ENCODE measurements at regions not wholly inside any gene's neighbourhood (a gene's known extent, or its start where the extent isn't known, plus 50 kb on each side); places are given as distances from the start of the nearest gene placed in this dataset.
"Not testable (repeated sequence)": the region's sequence is repeated elsewhere in the genome, so short reads cannot be mapped to it uniquely, and the experiment has no call there.

GRCh38 chr6:82419132-82419581 is 55.5 kb downstream of the TPBG start:
- Mint-ChIP-seq H3K4me1 (no peaks in the 10 kb centered on the region), H3K36me3 (no peaks in the 10 kb centered on the region), H3K27ac (no peak overlapping the region), H3K27me3 (no peaks in the 10 kb centered on the region), H3K9me3 (no peaks in the 10 kb centered on the region), H3K4me3 (no peak overlapping the region)
- ATAC-seq: no peak

DNA sequence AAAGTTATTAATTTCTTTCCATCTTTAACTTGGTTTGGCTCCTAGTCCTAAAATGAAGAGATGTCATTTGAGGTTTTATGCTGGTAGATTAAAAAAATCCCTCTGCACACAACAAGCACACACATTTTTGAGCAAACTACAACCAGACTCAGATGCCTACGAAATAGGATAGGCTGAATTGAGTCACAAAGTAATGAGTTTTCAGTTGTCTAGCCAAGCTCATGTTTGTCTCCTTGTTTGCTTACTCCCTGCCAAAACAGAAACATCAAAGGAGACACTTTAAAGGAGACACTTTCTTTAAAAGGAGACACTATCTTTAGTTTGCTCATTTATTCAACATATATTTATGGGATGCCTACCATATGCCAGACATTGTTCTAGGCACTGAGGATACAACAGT is 56.2 kb downstream of the TPBG start:
- H3K9me3 Mint-ChIP-seq: no peaks in the 10 kb centered on the region
- H3K27ac Mint-ChIP-seq: no peak overlapping the region
- H3K36me3 Mint-ChIP-seq: no peaks in the 10 kb centered on the region
- H3K4me1 Mint-ChIP-seq: no peaks in the 10 kb centered on the region
- no peak for ATAC-seq
- no peaks in the 10 kb centered on the region for H3K27me3 Mint-ChIP-seq
- H3K4me3 Mint-ChIP-seq: no peak overlapping the region

- H3K27me3 Mint-ChIP-seq: no peaks in the 10 kb centered on the region
- ATAC-seq: no peak
- no peak overlapping the region for H3K4me3 Mint-ChIP-seq
- no peaks in the 10 kb centered on the region for H3K9me3 Mint-ChIP-seq
- H3K4me1 Mint-ChIP-seq: no peaks in the 10 kb centered on the region
- H3K27ac Mint-ChIP-seq: no peak overlapping the region
- no peaks in the 10 kb centered on the region for H3K36me3 Mint-ChIP-seq
Observed at GRCh38 chr6:82430611-82431010, 67.0 kb downstream of the TPBG start.

- Mint-ChIP-seq H3K9me3 (no peaks in the 10 kb centered on the region), H3K4me1 (no peaks in the 10 kb centered on the region), H3K27me3 (no peaks in the 10 kb centered on the region), H3K4me3 (no peak overlapping the region), H3K27ac (no peak overlapping the region), H3K36me3 (no peaks in the 10 kb centered on the region)
- no peak for ATAC-seq
Observed at GRCh38 chr6:82436740-82437139, 73.1 kb downstream of the TPBG start.

DNA sequence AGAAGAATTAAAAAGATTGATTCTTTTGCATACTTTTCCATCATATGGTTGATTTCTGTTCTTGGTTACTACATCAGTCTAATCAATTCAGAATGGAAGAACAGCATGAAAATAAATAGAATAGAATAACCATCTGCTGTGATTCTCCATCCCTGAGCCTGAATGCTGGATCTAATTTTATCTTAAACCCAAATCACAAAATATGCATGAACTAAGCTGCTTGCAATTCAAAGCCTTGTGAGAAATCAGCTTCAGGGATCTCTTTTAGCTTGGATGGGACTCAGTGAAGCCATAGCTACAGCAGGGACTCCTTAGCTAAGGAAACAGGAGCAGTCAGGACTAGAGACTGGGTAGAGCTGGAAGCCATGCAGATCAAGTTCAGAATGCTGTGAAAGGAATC is 74.1 kb downstream of the TPBG start:
- ATAC-seq: no peak
- Mint-ChIP-seq H3K27me3 (no peaks in the 10 kb centered on the region), H3K4me1 (no peaks in the 10 kb centered on the region), H3K4me3 (no peak overlapping the region), H3K27ac (no peak overlapping the region), H3K36me3 (no peaks in the 10 kb centered on the region), H3K9me3 (no peaks in the 10 kb centered on the region)

- Mint-ChIP-seq H3K27me3 (no peaks in the 10 kb centered on the region), H3K9me3 (peaks cover 2% of the 10 kb centered on the region)
Observed at GRCh38 chr6:82441047-82441855, 77.6 kb downstream of the TPBG start.

DNA sequence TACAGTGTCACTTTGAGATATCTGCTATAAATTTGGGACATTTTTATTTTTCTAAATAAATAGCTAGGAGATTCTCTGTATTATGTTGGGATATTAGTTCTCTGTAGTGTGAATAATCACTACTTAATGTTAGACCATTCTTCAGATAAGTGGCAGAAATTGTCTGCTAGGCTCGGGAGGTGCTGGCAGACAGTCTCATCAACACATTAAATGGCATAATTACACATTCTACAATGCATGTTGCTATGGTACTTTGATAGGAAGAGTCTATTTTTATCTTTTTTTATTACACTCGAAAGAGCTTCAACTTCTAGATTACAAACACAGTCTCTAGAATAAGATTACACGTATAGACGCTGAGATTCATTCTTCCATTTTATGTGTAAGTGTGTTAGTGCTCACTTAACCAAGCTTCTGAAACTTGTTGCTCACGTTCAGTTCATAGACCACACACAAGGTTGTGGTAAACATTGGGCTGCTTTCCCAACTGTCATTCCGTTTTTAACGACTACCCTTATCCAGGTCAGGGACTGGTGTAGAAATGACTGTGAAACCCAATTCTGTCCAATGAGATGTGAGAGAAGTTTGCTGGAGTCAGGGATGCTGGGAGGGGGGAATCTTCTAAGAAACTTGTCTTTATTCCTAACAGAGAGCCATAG is 78.6 kb downstream of the TPBG start:
- H3K4me3 Mint-ChIP-seq: no peak overlapping the region
- H3K36me3 Mint-ChIP-seq: no peaks in the 10 kb centered on the region
- peaks cover 2% of the 10 kb centered on the region for H3K9me3 Mint-ChIP-seq
- ATAC-seq: no peak
- no peaks in the 10 kb centered on the region for H3K4me1 Mint-ChIP-seq
- no peak overlapping the region for H3K27ac Mint-ChIP-seq
- H3K27me3 Mint-ChIP-seq: no peaks in the 10 kb centered on the region

More at GRCh38 chr6:82441047-82441855, 77.6 kb downstream of the TPBG start:
- no peaks in the 10 kb centered on the region for H3K4me1 Mint-ChIP-seq
- no peaks in the 10 kb centered on the region for H3K36me3 Mint-ChIP-seq
- no peak overlapping the region for H3K4me3 Mint-ChIP-seq
- no peak overlapping the region for H3K27ac Mint-ChIP-seq
- ATAC-seq: no peak

GRCh38 chr6:82458147-82458546 is 94.5 kb downstream of the TPBG start:
- H3K4me3 Mint-ChIP-seq: no peak overlapping the region
- H3K36me3 Mint-ChIP-seq: no peaks in the 10 kb centered on the region
- H3K27me3 Mint-ChIP-seq: no peaks in the 10 kb centered on the region
- no peaks in the 10 kb centered on the region for H3K4me1 Mint-ChIP-seq
- no peak for ATAC-seq
- H3K9me3 Mint-ChIP-seq: peaks cover 13% of the 10 kb centered on the region
- no peak overlapping the region for H3K27ac Mint-ChIP-seq

GRCh38 chr6:82458705-82459104 is 95.1 kb downstream of the TPBG start:
- no peaks in the 10 kb centered on the region for H3K27me3 Mint-ChIP-seq
- no peak for ATAC-seq
- H3K36me3 Mint-ChIP-seq: no peaks in the 10 kb centered on the region
- no peak overlapping the region for H3K27ac Mint-ChIP-seq
- H3K4me3 Mint-ChIP-seq: no peak overlapping the region
- H3K4me1 Mint-ChIP-seq: no peaks in the 10 kb centered on the region
- peaks cover 13% of the 10 kb centered on the region for H3K9me3 Mint-ChIP-seq

DNA sequence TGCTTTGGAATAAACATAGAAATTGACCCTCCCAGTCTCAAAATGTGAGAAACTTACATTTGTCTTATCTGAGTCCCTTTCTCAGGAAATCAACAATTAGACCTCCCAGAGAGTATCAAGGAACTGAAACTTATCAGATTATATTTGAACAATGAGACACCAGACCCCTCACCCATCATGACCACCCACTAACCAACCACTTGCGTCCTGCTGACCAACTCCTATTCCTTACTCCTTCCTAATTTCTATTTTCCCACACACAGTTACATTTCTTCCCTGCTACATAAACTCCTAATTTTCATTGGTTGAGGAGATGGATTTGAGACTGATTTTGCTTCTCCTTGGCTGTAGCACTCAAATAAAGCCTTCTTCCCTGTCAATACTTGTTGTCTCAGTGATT is 97.9 kb downstream of the TPBG start:
- Mint-ChIP-seq H3K4me3 (no peak overlapping the region), H3K36me3 (no peaks in the 10 kb centered on the region), H3K9me3 (peaks cover 4% of the 10 kb centered on the region), H3K27me3 (no peaks in the 10 kb centered on the region), H3K27ac (no peak overlapping the region), H3K4me1 (no peaks in the 10 kb centered on the region)
- no peak for ATAC-seq

- Mint-ChIP-seq H3K27me3 (no peaks in the 10 kb centered on the region), H3K4me1 (no peaks in the 10 kb centered on the region), H3K36me3 (no peaks in the 10 kb centered on the region), H3K27ac (no peak overlapping the region), H3K9me3 (peaks cover 3% of the 10 kb centered on the region), H3K4me3 (no peak overlapping the region)
- ATAC-seq: no peak
Observed at GRCh38 chr6:82467338-82467737, 103.7 kb downstream of the TPBG start.

GRCh38 chr6:82470123-82470522 is 106.5 kb downstream of the TPBG start:
- not testable (repeated sequence) for H3K27ac Mint-ChIP-seq, H3K4me1 Mint-ChIP-seq, H3K36me3 Mint-ChIP-seq, ATAC-seq, H3K4me3 Mint-ChIP-seq, H3K27me3 Mint-ChIP-seq, H3K9me3 Mint-ChIP-seq

DNA sequence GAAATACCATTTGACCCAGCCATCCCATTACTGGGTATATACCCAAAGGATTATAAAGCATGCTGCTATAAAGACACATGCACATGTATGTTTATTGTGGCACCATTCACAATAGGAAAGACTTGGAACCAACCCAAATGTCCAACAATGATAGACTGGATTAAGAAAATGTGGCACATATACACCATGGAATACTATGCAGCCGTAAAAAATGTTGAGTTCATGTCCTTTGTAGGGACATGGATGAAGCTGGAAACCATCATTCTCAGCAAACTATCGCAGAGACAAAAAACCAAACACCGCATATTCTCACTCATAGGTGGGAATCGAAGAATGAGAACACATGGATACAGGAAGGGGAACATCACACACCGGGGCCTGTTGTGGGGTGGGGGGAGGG is 111.5 kb downstream of the TPBG start:
- not testable (repeated sequence) for ATAC-seq

DNA sequence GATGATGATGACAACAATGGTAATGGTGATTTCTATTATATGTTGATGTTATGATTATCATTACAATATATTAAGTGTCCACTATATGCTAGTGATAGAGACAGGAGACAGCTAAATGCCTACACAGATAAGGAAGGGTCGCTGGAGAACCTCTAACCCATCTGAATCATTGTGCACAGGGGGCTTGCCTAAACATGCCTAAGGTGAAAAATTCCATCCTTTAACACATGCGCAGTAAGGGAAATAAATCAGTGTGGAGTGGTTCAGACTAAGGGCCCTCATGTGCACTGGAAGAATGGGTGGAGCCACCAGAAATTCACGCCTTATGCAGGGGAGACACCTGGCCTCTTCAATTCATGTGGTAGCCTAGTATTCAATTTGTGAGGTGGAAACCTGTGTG is 120.4 kb downstream of the TPBG start:
- Mint-ChIP-seq H3K36me3 (no peaks in the 10 kb centered on the region), H3K4me1 (no peaks in the 10 kb centered on the region)

More for the DNA sequence above, 111.5 kb downstream of the TPBG start:
- not testable (repeated sequence) for H3K4me3 Mint-ChIP-seq, H3K36me3 Mint-ChIP-seq, H3K27me3 Mint-ChIP-seq, H3K9me3 Mint-ChIP-seq, H3K4me1 Mint-ChIP-seq, H3K27ac Mint-ChIP-seq

GRCh38 chr6:82484737-82485626 is 121.4 kb downstream of the TPBG start:
- Mint-ChIP-seq H3K27me3 (no peaks in the 10 kb centered on the region), H3K36me3 (no peaks in the 10 kb centered on the region), H3K27ac (no peak overlapping the region), H3K4me1 (no peaks in the 10 kb centered on the region), H3K4me3 (no peak overlapping the region), H3K9me3 (peaks cover 8% of the 10 kb centered on the region)
- ATAC-seq: no peak

More for the DNA sequence above, 120.4 kb downstream of the TPBG start:
- Mint-ChIP-seq H3K27me3 (no peaks in the 10 kb centered on the region), H3K9me3 (peaks cover 4% of the 10 kb centered on the region), H3K27ac (no peak overlapping the region), H3K4me3 (no peak overlapping the region)
- ATAC-seq: no peak
